A549 (cell line): ENCODE measurements at regions not wholly inside any gene's neighbourhood (a gene's known extent, or its start where the extent isn't known, plus 50 kb on each side); places are given as distances from the start of the nearest gene placed in this dataset.
"Not testable (repeated sequence)": the region's sequence is repeated elsewhere in the genome, so short reads cannot be mapped to it uniquely, and the experiment has no call there.

Source experiments
- ATAC-seq, 2 experiments: fragments of 200-7000 bp in 1 of 2; fragments of >200 bp in 1 of 2; cut with Nextera tagmentation in 1 of 2; cut with Tn5 transposase in 1 of 2; 3 replicates each; pipeline versions ENCODE4 v1.8.0 to v1.9.1; 2018 to 2020; ENCODE audit warnings: mild to moderate bottlenecking in 1 of 2, moderate library complexity in 1 of 2
- CTCF ChIA-PET: fragments of 300-600 bp; sonication (Branson Sonifier 250); formaldehyde crosslinking; extraction: SDS; loops from one replicate; lab custom pipeline; 2021; ENCODE audit warnings: antibody characterized with exemption, inconsistent platforms; lab: Yijun Ruan, JAX
- POLR2A ChIA-PET: fragments of 350-600 bp; formaldehyde crosslinking; extraction: SDS; loops from one replicate; lab custom pipeline; 2021; ENCODE audit warnings: antibody characterized with exemption, inconsistent platforms; lab: Yijun Ruan, JAX
- DNase-seq, 2 experiments: peaks; one replicate each; pipeline versions ENCODE4 v3.0.0 to v3.0.0-alpha.2; 2011 to 2016; ENCODE audit warnings: low read depth in 1 of 2, low spot score in 1 of 2
- FAIRE-seq: peaks from 2 replicates; lab custom pipeline; 2011; peaks lifted over from hg19 to GRCh38; lab: Jason Lieb, UNC
- H3K27ac ChIP-seq, 2 experiments: fragments of >200 bp; sonication (Bioruptor Twin); formaldehyde crosslinking; 3 replicates each; pipeline ENCODE4 v1.5.1; 2016 to 2017
- H3K4me1 ChIP-seq: fragments of >200 bp; sonication (Bioruptor Twin); formaldehyde crosslinking; 3 replicates; pipeline ENCODE4 v1.6.1; 2016
- H3K4me2 ChIP-seq: fragments of >200 bp; sonication (Bioruptor Twin); formaldehyde crosslinking; 3 replicates; pipeline ENCODE4 v1.6.1; 2016
- H3K4me3 ChIP-seq: fragments of >200 bp; sonication (Bioruptor Twin); formaldehyde crosslinking; 3 replicates; pipeline ENCODE4 v1.5.1; 2016
- H3K9me3 ChIP-seq: fragments of >200 bp; sonication (Bioruptor Twin); formaldehyde crosslinking; 3 replicates; pipeline ENCODE4 v1.6.1; 2016
- BHLHE40 ChIP-seq: IDR thresholded peaks from 2 replicates; pipeline ENCODE4 v1.6.1; 2012; ENCODE audit warnings: low read depth, low read length, inconsistent platforms
- CBX2 ChIP-seq: fragments of 200-600 bp; sonication (generic); IDR thresholded peaks from 2 replicates; pipeline ENCODE4 v1.6.1; 2016; ENCODE audit warnings: low read depth, mild to moderate bottlenecking, borderline replicate concordance
- CBX8 ChIP-seq: fragments of 200-600 bp; sonication (generic); IDR thresholded peaks from 2 replicates; pipeline ENCODE4 v1.6.1; 2016
- EHMT2 ChIP-seq: fragments of 200-600 bp; sonication (generic); IDR thresholded peaks from 2 replicates; pipeline ENCODE4 v1.6.1; 2016; ENCODE audit warnings: antibody characterized with exemption, low read depth, mild to moderate bottlenecking, moderate library complexity
- FOSB ChIP-seq: fragments of 250-450 bp; sonication (Bioruptor Pico); IDR thresholded peaks from 2 replicates; pipeline ENCODE4 v1.5.0; 2020; ENCODE audit warnings: mild to moderate bottlenecking, moderate library complexity
- FOSL2 ChIP-seq, 2 experiments: fragments of 450-650 bp in 1 of 2; fragments of >200 bp in 1 of 2; sonication (Bioruptor Twin) in 1 of 2; formaldehyde crosslinking; IDR thresholded peaks; 2 replicates each; pipeline versions ENCODE4 v1.5.0 to v1.6.1; 2016 to 2020; ENCODE audit warnings: mild to moderate bottlenecking in 1 of 2, moderate library complexity in 1 of 2
- KDM1A ChIP-seq: fragments of 200-600 bp; sonication (generic); IDR thresholded peaks from 2 replicates; pipeline ENCODE4 v1.6.1; 2016; ENCODE audit warnings: low read depth, mild to moderate bottlenecking
- MAFK ChIP-seq: fragments of 450-650 bp; IDR thresholded peaks from 2 replicates; pipeline ENCODE4 v1.6.1; 2014; ENCODE audit not compliant: partially characterized antibody
- MAX ChIP-seq: IDR thresholded peaks from 2 replicates; pipeline ENCODE4 v1.6.1; 2012
- RAD21 ChIP-seq, 2 experiments: fragments of >200 bp in 1 of 2; sonication (Bioruptor Twin) in 1 of 2; formaldehyde crosslinking in 1 of 2; IDR thresholded peaks in 1 of 2; conservative IDR thresholded peaks in 1 of 2; 2 replicates in 1 of 2; 3 replicates in 1 of 2; pipeline ENCODE4 v1.6.1; 2012 to 2018; ENCODE audit warnings: inconsistent platforms in 1 of 2
- RARB ChIP-seq: fragments of 250-450 bp; sonication (Bioruptor Pico); IDR thresholded peaks from 2 replicates; pipeline ENCODE4 v1.8.0; 2021; ENCODE audit warnings: mild to moderate bottlenecking, moderate library complexity
- RFX5 ChIP-seq: fragments of 450-650 bp; IDR thresholded peaks from 2 replicates; pipeline ENCODE4 v1.7.1; 2014; ENCODE audit warnings: antibody characterized with exemption, mild to moderate bottlenecking, moderate library complexity
- RNF2 ChIP-seq: fragments of 200-600 bp; sonication (generic); IDR thresholded peaks from 2 replicates; pipeline ENCODE4 v1.6.1; 2016; ENCODE audit warnings: low read depth, mild to moderate bottlenecking, antibody characterized with exemption, moderate library complexity, borderline replicate concordance
- TFCP2L1 ChIP-seq: fragments of 250-450 bp; sonication (Bioruptor Pico); IDR thresholded peaks from 2 replicates; pipeline ENCODE4 v1.5.0; 2021; ENCODE audit warnings: mild to moderate bottlenecking
- ZFP36 ChIP-seq: fragments of 450-650 bp; IDR thresholded peaks from 2 replicates; pipeline ENCODE4 v1.6.1; 2014; ENCODE audit warnings: borderline replicate concordance; ENCODE audit not compliant: partially characterized antibody
- ZNF302 ChIP-seq: fragments of 250-450 bp; sonication (Bioruptor Pico); IDR thresholded peaks from 2 replicates; pipeline ENCODE4 v1.9.0; 2021; ENCODE audit warnings: inconsistent platforms, mild to moderate bottlenecking, moderate library complexity
- WGBS: methylation state at CpG from one replicate; pipeline ENCODE4 v1.1.6; 2017; ENCODE audit errors: missing lambda C conversion rate; 5-methylcytosine and 5-hydroxymethylcytosine counted together
- TF ChIP-seq, protein P1 (sequence below): fragments of >200 bp; sonication (Bioruptor Twin); formaldehyde crosslinking; IDR thresholded peaks from 3 replicates; pipeline ENCODE4 v1.5.1; 2016

- FAIRE-seq = no peak
Observed at GRCh38 chr13:55654243-55654642, 1486.5 kb upstream of the PRR20A start.

GRCh38 chr13:55660264-55660663, 1480.5 kb upstream of the PRR20A start:
- CTCF ChIA-PET, H3K9me3 ChIP-seq, H3K27ac ChIP-seq, ATAC-seq, FAIRE-seq, H3K4me2 ChIP-seq, H3K4me3 ChIP-seq, POLR2A ChIA-PET, H3K4me1 ChIP-seq, DNase-seq: not testable (repeated sequence)
- 18% methylated on average over 4 of the region's 5 CpGs for WGBS

More at GRCh38 chr13:55654243-55654642, 1486.5 kb upstream of the PRR20A start:
- H3K4me2 ChIP-seq = no peak overlapping the region
- no peak for DNase-seq
- ChIA-PET POLR2A (no interaction called here), CTCF (no interaction called here)
- no peaks in the 10 kb centered on the region for H3K4me1 ChIP-seq
- TF ChIP-seq RARB (CRISPR knock-in tag) (no peak), ZNF302 (CRISPR knock-in tag) (no peak), MAFK (no peak), RNF2 (no peak)
- TF ChIP-seq, protein P1, sequence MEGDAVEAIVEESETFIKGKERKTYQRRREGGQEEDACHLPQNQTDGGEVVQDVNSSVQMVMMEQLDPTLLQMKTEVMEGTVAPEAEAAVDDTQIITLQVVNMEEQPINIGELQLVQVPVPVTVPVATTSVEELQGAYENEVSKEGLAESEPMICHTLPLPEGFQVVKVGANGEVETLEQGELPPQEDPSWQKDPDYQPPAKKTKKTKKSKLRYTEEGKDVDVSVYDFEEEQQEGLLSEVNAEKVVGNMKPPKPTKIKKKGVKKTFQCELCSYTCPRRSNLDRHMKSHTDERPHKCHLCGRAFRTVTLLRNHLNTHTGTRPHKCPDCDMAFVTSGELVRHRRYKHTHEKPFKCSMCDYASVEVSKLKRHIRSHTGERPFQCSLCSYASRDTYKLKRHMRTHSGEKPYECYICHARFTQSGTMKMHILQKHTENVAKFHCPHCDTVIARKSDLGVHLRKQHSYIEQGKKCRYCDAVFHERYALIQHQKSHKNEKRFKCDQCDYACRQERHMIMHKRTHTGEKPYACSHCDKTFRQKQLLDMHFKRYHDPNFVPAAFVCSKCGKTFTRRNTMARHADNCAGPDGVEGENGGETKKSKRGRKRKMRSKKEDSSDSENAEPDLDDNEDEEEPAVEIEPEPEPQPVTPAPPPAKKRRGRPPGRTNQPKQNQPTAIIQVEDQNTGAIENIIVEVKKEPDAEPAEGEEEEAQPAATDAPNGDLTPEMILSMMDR = no peak
- H3K4me3 ChIP-seq = no peak overlapping the region
- no peak for ATAC-seq
- H3K27ac ChIP-seq = no peak overlapping the region
- H3K9me3 ChIP-seq = no peaks in the 10 kb centered on the region

DNA sequence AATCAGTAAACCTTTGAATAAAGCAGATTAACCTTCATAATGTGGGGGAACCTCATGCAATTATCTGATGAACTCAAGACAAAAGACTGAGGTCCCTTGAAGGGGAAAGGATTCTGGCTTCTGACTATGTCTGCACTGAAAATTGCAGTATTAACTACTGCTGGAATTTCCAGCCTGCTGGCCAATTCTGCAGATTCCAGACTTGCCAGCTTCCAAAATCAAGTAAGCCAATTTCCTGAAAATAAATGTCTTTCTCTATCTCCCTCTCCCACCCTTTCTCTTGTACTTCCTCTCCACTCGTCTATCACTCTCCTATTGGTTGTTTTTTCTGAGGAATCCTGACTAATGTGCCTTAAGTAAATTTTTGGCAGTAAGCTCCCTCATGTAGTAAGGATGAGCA, 1479.9 kb upstream of the PRR20A start:
- POLR2A ChIA-PET = no interaction called here

GRCh38 chr13:55661505-55661904, 1479.2 kb upstream of the PRR20A start:
- DNase-seq (no peak), ATAC-seq (no peak), FAIRE-seq (no peak)
- no peak overlapping the region for H3K4me2 ChIP-seq
- WGBS = 4% methylated on average over 5 of the region's 5 CpGs
- no peak overlapping the region for H3K27ac ChIP-seq
- ChIA-PET POLR2A (no interaction called here), CTCF (no interaction called here)
- no peak overlapping the region for H3K4me3 ChIP-seq
- no peaks in the 10 kb centered on the region for H3K4me1 ChIP-seq
- no peak for TF ChIP-seq KDM1A
- no peak for TF ChIP-seq FOSL2 (IDR thresholded peaks at IDR 0.05)
- TF ChIP-seq FOSL2 (CRISPR knock-in tag; IDR thresholded peaks at IDR 0.05) = no peak
- no peak for TF ChIP-seq EHMT2
- no peak for TF ChIP-seq FOSB (CRISPR knock-in tag)
- no peak for TF ChIP-seq RNF2
- TF ChIP-seq CBX2 = no peak
- no peaks in the 10 kb centered on the region for H3K9me3 ChIP-seq

More for the DNA sequence above, 1479.9 kb upstream of the PRR20A start:
- Histone ChIP-seq H3K27ac (no peak overlapping the region), H3K4me2 (no peak overlapping the region), H3K4me3 (no peak overlapping the region), H3K4me1 (no peaks in the 10 kb centered on the region), H3K9me3 (no peaks in the 10 kb centered on the region)
- ATAC-seq (no peak), DNase-seq (no peak), FAIRE-seq (no peak)
- WGBS = 5% methylated on average over 1 of the region's 1 CpG
- CTCF ChIA-PET = no interaction called here
- TF ChIP-seq ZFP36 (no peak), RFX5 (no peak), CBX8 (no peak), RAD21 (conservative IDR thresholded peaks at IDR 0.05 in 1 of 2, IDR thresholded peaks at IDR 0.05 in 1 of 2) (no peak), BHLHE40 (no peak), MAFK (no peak), CBX2 (no peak), TFCP2L1 (CRISPR knock-in tag) (no peak), MAX (no peak)
